GM10266 (cell line): ENCODE measurements at regions not wholly inside any gene's neighbourhood (a gene's known extent, or its start where the extent isn't known, plus 50 kb on each side); places are given as distances from the start of the nearest gene placed in this dataset.
"Not testable (repeated sequence)": the region's sequence is repeated elsewhere in the genome, so short reads cannot be mapped to it uniquely, and the experiment has no call there.

Experiments
- DNase-seq: peaks from one replicate; pipeline ENCODE4 v3.0.0; 2012; ENCODE audit errors: extremely low spot score
- TF ChIP-seq, protein P1 (sequence below): IDR thresholded peaks from 2 replicates; pipeline ENCODE4 v1.5.1; 2012; ENCODE audit warnings: mild to moderate bottlenecking, low read depth; ENCODE audit not compliant: control insufficient read depth, insufficient read depth; ENCODE audit errors: missing control alignments

GRCh38 chr4:66556651-66557278 lies 886.5 kb upstream of the EPHA5 start:
- no peak for DNase-seq
- TF ChIP-seq, protein P1, sequence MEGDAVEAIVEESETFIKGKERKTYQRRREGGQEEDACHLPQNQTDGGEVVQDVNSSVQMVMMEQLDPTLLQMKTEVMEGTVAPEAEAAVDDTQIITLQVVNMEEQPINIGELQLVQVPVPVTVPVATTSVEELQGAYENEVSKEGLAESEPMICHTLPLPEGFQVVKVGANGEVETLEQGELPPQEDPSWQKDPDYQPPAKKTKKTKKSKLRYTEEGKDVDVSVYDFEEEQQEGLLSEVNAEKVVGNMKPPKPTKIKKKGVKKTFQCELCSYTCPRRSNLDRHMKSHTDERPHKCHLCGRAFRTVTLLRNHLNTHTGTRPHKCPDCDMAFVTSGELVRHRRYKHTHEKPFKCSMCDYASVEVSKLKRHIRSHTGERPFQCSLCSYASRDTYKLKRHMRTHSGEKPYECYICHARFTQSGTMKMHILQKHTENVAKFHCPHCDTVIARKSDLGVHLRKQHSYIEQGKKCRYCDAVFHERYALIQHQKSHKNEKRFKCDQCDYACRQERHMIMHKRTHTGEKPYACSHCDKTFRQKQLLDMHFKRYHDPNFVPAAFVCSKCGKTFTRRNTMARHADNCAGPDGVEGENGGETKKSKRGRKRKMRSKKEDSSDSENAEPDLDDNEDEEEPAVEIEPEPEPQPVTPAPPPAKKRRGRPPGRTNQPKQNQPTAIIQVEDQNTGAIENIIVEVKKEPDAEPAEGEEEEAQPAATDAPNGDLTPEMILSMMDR, result no peak

GRCh38 chr4:66555301-66555700 lies 885.0 kb upstream of the EPHA5 start:
- TF ChIP-seq, protein P1, result no peak
- no peak for DNase-seq

- DNase-seq, result no peak
- TF ChIP-seq, protein P1, result no peak
Measured at GRCh38 chr4:66554826-66555225, 884.5 kb upstream of the EPHA5 start.

DNA sequence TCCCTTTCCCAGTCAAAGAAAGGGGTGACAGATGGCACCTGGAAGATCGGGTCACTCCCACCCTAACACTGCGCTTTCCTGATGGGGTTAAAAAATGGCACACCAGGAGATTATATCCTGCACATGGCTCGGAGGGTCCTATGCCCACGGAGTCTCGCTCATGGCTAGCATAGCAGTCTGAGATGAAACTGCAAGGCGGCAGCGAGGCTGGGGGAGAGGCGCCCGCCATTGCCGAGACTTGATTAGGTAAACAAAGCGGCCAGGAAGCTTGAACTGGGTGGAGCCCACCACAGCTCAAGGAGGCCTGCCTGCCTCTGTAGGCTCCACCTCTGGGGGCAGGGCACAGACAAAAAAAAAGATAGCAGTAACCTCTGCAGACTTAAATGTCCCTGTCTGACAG lies 875.0 kb upstream of the EPHA5 start:
- not testable (repeated sequence) for DNase-seq

DNA sequence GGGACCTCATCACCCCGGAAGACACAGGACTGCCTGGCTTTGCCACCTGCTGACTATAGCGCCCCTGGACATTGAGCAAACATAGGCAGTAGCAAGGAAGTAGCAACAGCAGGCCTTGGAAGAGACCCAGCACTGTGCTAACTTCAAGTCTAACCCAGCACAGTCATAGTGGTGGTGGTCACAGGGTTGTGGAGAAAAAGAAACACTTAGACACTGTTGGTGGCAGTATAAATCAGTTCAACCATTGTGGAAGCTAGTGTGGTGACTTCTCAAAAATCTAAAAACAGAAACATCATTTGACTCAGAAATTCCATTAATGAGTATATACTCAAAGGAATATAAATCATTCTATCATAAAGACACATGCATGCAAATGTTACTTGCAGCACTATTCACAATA lies 874.0 kb upstream of the EPHA5 start:
- TF ChIP-seq, protein P1, result no peak
- no peak for DNase-seq

- TF ChIP-seq, protein P1, result no peak
- DNase-seq, result no peak
Measured at GRCh38 chr4:66539745-66540144, 869.5 kb upstream of the EPHA5 start.

- TF ChIP-seq, protein P1, result no peak
- DNase-seq, result no peak
Measured at GRCh38 chr4:66524781-66525180, 854.5 kb upstream of the EPHA5 start.

DNA sequence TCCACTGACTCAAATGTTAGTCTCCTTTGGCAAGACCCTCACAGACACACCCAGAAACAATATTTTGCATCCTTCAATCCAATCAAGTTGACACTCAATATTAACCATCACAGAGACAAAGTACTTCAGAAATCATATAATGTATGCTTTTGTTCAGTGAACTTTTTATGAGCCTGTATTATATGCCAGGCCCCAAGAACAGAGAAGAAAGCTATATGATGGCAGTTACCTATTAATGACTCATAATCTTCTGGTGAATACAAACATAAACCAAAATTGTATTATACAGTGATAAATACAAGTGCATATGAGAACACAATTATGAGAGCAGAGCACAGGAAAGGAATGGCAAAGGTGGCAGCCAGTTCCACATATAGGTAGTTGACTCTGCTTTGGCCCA lies 852.0 kb upstream of the EPHA5 start:
- DNase-seq, result no peak
- TF ChIP-seq, protein P1, result no peak
